HepG2 (cell line): ENCODE measurements at regions not wholly inside any gene's neighbourhood (a gene's known extent, or its start where the extent isn't known, plus 50 kb on each side); places are given as distances from the start of the nearest gene placed in this dataset.

ENCODE experiments used
- ATAC-seq: fragments of 200-7000 bp; cut with Tn5 transposase; 3 replicates; pipeline ENCODE4 v1.9.1; 2020; ENCODE audit warnings: mild to moderate bottlenecking, moderate library complexity
- BruUV-seq: library from RNA; stranded (reverse); fragments of 400-500 nt; replicated peaks from 2 replicates; lab custom pipeline; 2021; lab: Mats Ljungman, UMichigan
- CTCF ChIA-PET: fragments of 300-600 bp; formaldehyde crosslinking; extraction: SDS; loops from one replicate; lab custom pipeline; 2021; ENCODE audit warnings: low total read pairs, inconsistent platforms, low intra/inter-chr PET ratio; lab: Yijun Ruan, JAX
- POLR2A ChIA-PET: fragments of 350-600 bp; sonication (Branson Sonifier 250); formaldehyde crosslinking; loops from one replicate; lab custom pipeline; 2020; ENCODE audit warnings: antibody characterized with exemption, inconsistent platforms; lab: Yijun Ruan, JAX
- DNase-seq: peaks from one replicate; pipeline ENCODE4 v3.0.0-alpha.2; 2015; ENCODE audit warnings: low spot score
- FAIRE-seq: peaks from 3 replicates; lab custom pipeline; 2011; peaks lifted over from hg19 to GRCh38; lab: Jason Lieb, UNC
- H2AFZ ChIP-seq: one replicate; pipeline ENCODE4 v1.6.1; 2011; ENCODE audit warnings: low read length, inconsistent platforms
- H3K27ac ChIP-seq: fragments of 300-600 bp; 3 replicates; pipeline ENCODE4 v1.8.0; 2011; ENCODE audit warnings: mixed run types, mild to moderate bottlenecking, mixed read lengths, low read length, inconsistent platforms; ENCODE audit not compliant: insufficient read depth; ENCODE audit errors: extremely low read length
- H3K27me3 ChIP-seq, 2 experiments: fragments of 200-600 bp in 1 of 2; 2 replicates in 1 of 2; 3 replicates in 1 of 2; pipeline versions ENCODE4 v1.6.0 to v1.8.0; 2011; ENCODE audit warnings: low read length in 2 of 2, mild to moderate bottlenecking in 2 of 2, moderate library complexity in 2 of 2, inconsistent platforms in 1 of 2; ENCODE audit not compliant: insufficient read depth in 2 of 2, control insufficient read depth in 1 of 2
- H3K36me3 ChIP-seq, 2 experiments: fragments of 200-600 bp in 1 of 2; replicated peaks in 1 of 2; 2 replicates in 1 of 2; 3 replicates in 1 of 2; pipeline versions ENCODE4 v1.5.1 to v1.8.0; 2011; ENCODE audit warnings: low read length in 2 of 2, inconsistent platforms in 1 of 2; ENCODE audit not compliant: insufficient read depth in 2 of 2, control insufficient read depth in 1 of 2
- H3K4me1 ChIP-seq: 2 replicates; pipeline ENCODE4 v1.5.1; 2012; ENCODE audit warnings: low read length, inconsistent platforms; ENCODE audit not compliant: insufficient read depth
- H3K4me2 ChIP-seq: 2 replicates; pipeline ENCODE4 v1.6.0; 2011; ENCODE audit warnings: low read depth, low read length, inconsistent platforms
- H3K4me3 ChIP-seq, 3 experiments: fragments of 200-600 bp in 1 of 3; sonication (generic), shearing (Covaris generic) in 1 of 3; replicated peaks in 1 of 3; 2 replicates each; pipeline ENCODE4 v1.5.1; 2011 to 2016; ENCODE audit warnings: low read length in 3 of 3, inconsistent platforms in 2 of 3, low read depth in 2 of 3, mild to moderate bottlenecking in 2 of 3, control low read depth in 1 of 3, mixed read lengths in 1 of 3; ENCODE audit not compliant: insufficient read depth in 1 of 3
- H3K79me2 ChIP-seq: one replicate; pipeline ENCODE4 v1.6.1; 2011; ENCODE audit warnings: low read length, inconsistent platforms; ENCODE audit not compliant: insufficient read depth
- H3K9ac ChIP-seq: 2 replicates; pipeline ENCODE4 v1.6.0; 2011; ENCODE audit warnings: mild to moderate bottlenecking, low read depth, low read length, inconsistent platforms; ENCODE audit not compliant: insufficient read depth
- H3K9me3 ChIP-seq: 2 replicates; pipeline ENCODE4 v1.5.1; 2012; ENCODE audit warnings: mild to moderate bottlenecking, low read length
- H4K20me1 ChIP-seq: 2 replicates; pipeline ENCODE4 v1.6.0; 2011; ENCODE audit warnings: inconsistent platforms, mild to moderate bottlenecking, low read length, moderate library complexity; ENCODE audit not compliant: insufficient read depth
- ERF ChIP-seq: IDR thresholded peaks from 2 replicates; pipeline ENCODE4 v1.6.1; 2018; ENCODE audit warnings: missing biosample characterization, missing genetic modification reagents
- HOXA3 ChIP-seq: sonication (generic); formaldehyde crosslinking; IDR thresholded peaks from 2 replicates; pipeline ENCODE4 v1.5.0; 2020; ENCODE audit warnings: missing genetic modification reagents
- PRDM15 ChIP-seq: sonication (generic); formaldehyde crosslinking; IDR thresholded peaks from 2 replicates; pipeline ENCODE4 v1.4.0; 2020; ENCODE audit warnings: missing genetic modification reagents
- SP5 ChIP-seq: IDR thresholded peaks from 2 replicates; pipeline ENCODE4 v1.6.1; 2016; ENCODE audit warnings: low read depth, borderline replicate concordance
- TMF1 ChIP-seq: sonication (generic); formaldehyde crosslinking; IDR thresholded peaks from 2 replicates; pipeline ENCODE4 v1.8.1; 2022; ENCODE audit warnings: low read depth, missing genetic modification reagents
- YY1 ChIP-seq: IDR thresholded peaks from 2 replicates; pipeline ENCODE4 v1.6.1; 2011; ENCODE audit warnings: low read length, low read depth, moderate library complexity, mild to moderate bottlenecking; ENCODE audit not compliant: insufficient read depth, insufficient replicate concordance
- ZBTB38 ChIP-seq: sonication (generic); formaldehyde crosslinking; IDR thresholded peaks from 2 replicates; pipeline ENCODE4 v1.5.1; 2020; ENCODE audit warnings: mild to moderate bottlenecking, missing genetic modification reagents
- ZBTB42 ChIP-seq: sonication (generic); formaldehyde crosslinking; IDR thresholded peaks from 2 replicates; pipeline ENCODE4 v1.5.0; 2020; ENCODE audit warnings: mild to moderate bottlenecking, missing genetic modification reagents
- ZNF260 ChIP-seq: sonication (generic); formaldehyde crosslinking; IDR thresholded peaks from 2 replicates; pipeline ENCODE4 v1.4.0; 2020; ENCODE audit warnings: missing genetic modification reagents, low read depth, mild to moderate bottlenecking, borderline replicate concordance
- ZNF333 ChIP-seq: sonication (generic); formaldehyde crosslinking; IDR thresholded peaks from 2 replicates; pipeline ENCODE4 v1.4.0; 2020; ENCODE audit warnings: mild to moderate bottlenecking, missing genetic modification reagents, borderline replicate concordance
- WGBS: methylation state at CpG from one replicate; pipeline ENCODE4 v1.1.6; 2017; ENCODE audit warnings: low lambda C conversion rate; 5-methylcytosine and 5-hydroxymethylcytosine counted together
- in situ Hi-C: cut with HindIII; loops from 2 replicates; pipeline ENCODE4 v1.10.0; 2017; ENCODE audit warnings: low pct_unique_long_range_greater_than_20kb; ENCODE audit not compliant: extremely low pct_ligation_motif_present
- intact Hi-C: fragments of 100-400 bp; cut with micrococcal nuclease; formaldehyde crosslinking; loops from one replicate; pipeline ENCODE4 v1.10.0; 2022; ENCODE audit not compliant: unreplicated experiment
- TF ChIP-seq, protein P1 (sequence below): sonication (generic); formaldehyde crosslinking; IDR thresholded peaks from 2 replicates; pipeline ENCODE4 v1.5.1; 2020; ENCODE audit warnings: mild to moderate bottlenecking, moderate library complexity, missing genetic modification reagents
- TF ChIP-seq, protein P2 (sequence below): sonication (generic); formaldehyde crosslinking; IDR thresholded peaks from 2 replicates; pipeline ENCODE4 v1.9.0; 2021; ENCODE audit warnings: missing genetic modification reagents, borderline replicate concordance
- TF ChIP-seq, protein P3 (sequence below): IDR thresholded peaks from 2 replicates; pipeline ENCODE4 v1.6.1; 2016; ENCODE audit warnings: low read depth, control low read depth
- TF ChIP-seq, protein P4 (sequence below): IDR thresholded peaks from 2 replicates; pipeline ENCODE4 v1.6.1; 2016; ENCODE audit warnings: control low read depth

- BruUV-seq = no TSS peak
- no peak overlapping the region for H3K4me2 ChIP-seq
- H3K79me2 ChIP-seq = no peaks in the 10 kb centered on the region
- WGBS = 26% methylated on average over 1 of the region's 1 CpG
- intact Hi-C loops = no loop called here
- in situ Hi-C loops = no loop called here
- ATAC-seq (no peak), FAIRE-seq (no peak), DNase-seq (no peak)
- H3K27ac ChIP-seq = no peak overlapping the region
- H3K4me3 ChIP-seq = no peak overlapping the region
- TF ChIP-seq SP5 (CRISPR knock-in tag) (no peak), ZNF333 (no peak), HOXA3 (CRISPR knock-in tag) (no peak), ZBTB38 (CRISPR knock-in tag) (no peak), PRDM15 (CRISPR knock-in tag) (no peak), YY1 (no peak), ZNF260 (no peak), ERF (CRISPR knock-in tag) (no peak), ZBTB42 (CRISPR knock-in tag) (no peak), TMF1 (CRISPR knock-in tag) (no peak)
- TF ChIP-seq, protein P1, sequence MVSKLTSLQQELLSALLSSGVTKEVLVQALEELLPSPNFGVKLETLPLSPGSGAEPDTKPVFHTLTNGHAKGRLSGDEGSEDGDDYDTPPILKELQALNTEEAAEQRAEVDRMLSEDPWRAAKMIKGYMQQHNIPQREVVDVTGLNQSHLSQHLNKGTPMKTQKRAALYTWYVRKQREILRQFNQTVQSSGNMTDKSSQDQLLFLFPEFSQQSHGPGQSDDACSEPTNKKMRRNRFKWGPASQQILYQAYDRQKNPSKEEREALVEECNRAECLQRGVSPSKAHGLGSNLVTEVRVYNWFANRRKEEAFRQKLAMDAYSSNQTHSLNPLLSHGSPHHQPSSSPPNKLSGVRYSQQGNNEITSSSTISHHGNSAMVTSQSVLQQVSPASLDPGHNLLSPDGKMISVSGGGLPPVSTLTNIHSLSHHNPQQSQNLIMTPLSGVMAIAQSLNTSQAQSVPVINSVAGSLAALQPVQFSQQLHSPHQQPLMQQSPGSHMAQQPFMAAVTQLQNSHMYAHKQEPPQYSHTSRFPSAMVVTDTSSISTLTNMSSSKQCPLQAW = no peak
- TF ChIP-seq, protein P2, sequence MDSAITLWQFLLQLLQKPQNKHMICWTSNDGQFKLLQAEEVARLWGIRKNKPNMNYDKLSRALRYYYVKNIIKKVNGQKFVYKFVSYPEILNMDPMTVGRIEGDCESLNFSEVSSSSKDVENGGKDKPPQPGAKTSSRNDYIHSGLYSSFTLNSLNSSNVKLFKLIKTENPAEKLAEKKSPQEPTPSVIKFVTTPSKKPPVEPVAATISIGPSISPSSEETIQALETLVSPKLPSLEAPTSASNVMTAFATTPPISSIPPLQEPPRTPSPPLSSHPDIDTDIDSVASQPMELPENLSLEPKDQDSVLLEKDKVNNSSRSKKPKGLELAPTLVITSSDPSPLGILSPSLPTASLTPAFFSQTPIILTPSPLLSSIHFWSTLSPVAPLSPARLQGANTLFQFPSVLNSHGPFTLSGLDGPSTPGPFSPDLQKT (CRISPR knock-in tag) = no peak
- TF ChIP-seq, protein P3, sequence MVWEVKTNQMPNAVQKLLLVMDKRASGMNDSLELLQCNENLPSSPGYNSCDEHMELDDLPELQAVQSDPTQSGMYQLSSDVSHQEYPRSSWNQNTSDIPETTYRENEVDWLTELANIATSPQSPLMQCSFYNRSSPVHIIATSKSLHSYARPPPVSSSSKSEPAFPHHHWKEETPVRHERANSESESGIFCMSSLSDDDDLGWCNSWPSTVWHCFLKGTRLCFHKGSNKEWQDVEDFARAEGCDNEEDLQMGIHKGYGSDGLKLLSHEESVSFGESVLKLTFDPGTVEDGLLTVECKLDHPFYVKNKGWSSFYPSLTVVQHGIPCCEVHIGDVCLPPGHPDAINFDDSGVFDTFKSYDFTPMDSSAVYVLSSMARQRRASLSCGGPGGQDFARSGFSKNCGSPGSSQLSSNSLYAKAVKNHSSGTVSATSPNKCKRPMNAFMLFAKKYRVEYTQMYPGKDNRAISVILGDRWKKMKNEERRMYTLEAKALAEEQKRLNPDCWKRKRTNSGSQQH (CRISPR knock-in tag) = no peak
- TF ChIP-seq, protein P4, sequence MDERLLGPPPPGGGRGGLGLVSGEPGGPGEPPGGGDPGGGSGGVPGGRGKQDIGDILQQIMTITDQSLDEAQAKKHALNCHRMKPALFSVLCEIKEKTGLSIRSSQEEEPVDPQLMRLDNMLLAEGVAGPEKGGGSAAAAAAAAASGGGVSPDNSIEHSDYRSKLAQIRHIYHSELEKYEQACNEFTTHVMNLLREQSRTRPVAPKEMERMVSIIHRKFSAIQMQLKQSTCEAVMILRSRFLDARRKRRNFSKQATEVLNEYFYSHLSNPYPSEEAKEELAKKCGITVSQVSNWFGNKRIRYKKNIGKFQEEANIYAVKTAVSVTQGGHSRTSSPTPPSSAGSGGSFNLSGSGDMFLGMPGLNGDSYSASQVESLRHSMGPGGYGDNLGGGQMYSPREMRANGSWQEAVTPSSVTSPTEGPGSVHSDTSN (CRISPR knock-in tag) = no peak
- H3K9me3 ChIP-seq = no peaks in the 10 kb centered on the region
- ChIA-PET CTCF (no interaction called here), POLR2A (no interaction called here)
- H3K9ac ChIP-seq = no peak overlapping the region
- no peaks in the 10 kb centered on the region for H3K36me3 ChIP-seq
- no peaks in the 10 kb centered on the region for H3K4me1 ChIP-seq
- H3K27me3 ChIP-seq = no peaks in the 10 kb centered on the region; a peak in 1 of 5 replicates
- no peaks in the 10 kb centered on the region; the same call in 1 of the 2 replicates for H4K20me1 ChIP-seq
- H2AFZ ChIP-seq = no peak overlapping the region
Observed at GRCh38 chr2:133824869-133825268, 256.6 kb upstream of the NCKAP5 start.
